Activated naive CD4-positive, alpha-beta T cell treated with anti-CD3 and anti-CD28 coated beads, Interleukin-2, amount 10 ng/mL, durations not matched to agents 7 days and 5 days (primary cell): ENCODE measurements at regions not wholly inside any gene's neighbourhood (a gene's known extent, or its start where the extent isn't known, plus 50 kb on each side); places are given as distances from the start of the nearest gene placed in this dataset.

Experiments
- CTCF ChIA-PET: fragments of 350-600 bp; sonication (Branson Sonifier 250); formaldehyde crosslinking; loops from one replicate; lab custom pipeline; 2021; ENCODE audit warnings: antibody characterized with exemption; lab: Charles Lee
- DNase-seq: peaks from one replicate; pipeline ENCODE4 v3.0.0-alpha.2; 2020
- H3K27ac Mint-ChIP-seq: one replicate; pipeline ENCODE4 v1.8.0; 2021; ENCODE audit warnings: mild to moderate bottlenecking, moderate library complexity, mixed read lengths
- H3K27me3 Mint-ChIP-seq: one replicate; pipeline ENCODE4 v1.8.0; 2021; ENCODE audit warnings: mild to moderate bottlenecking, mixed read lengths
- H3K36me3 Mint-ChIP-seq: one replicate; pipeline ENCODE4 v1.8.0; 2021; ENCODE audit warnings: mixed read lengths
- H3K4me1 Mint-ChIP-seq: one replicate; pipeline ENCODE4 v1.8.0; 2021; ENCODE audit warnings: mixed read lengths
- H3K4me3 Mint-ChIP-seq: one replicate; pipeline ENCODE4 v1.8.0; 2021; ENCODE audit warnings: mild to moderate bottlenecking, moderate library complexity, mixed read lengths
- H3K9me3 Mint-ChIP-seq: one replicate; pipeline ENCODE4 v1.8.0; 2021; ENCODE audit warnings: mixed read lengths

GRCh38 chr15:62914461-62915079 lies 128.0 kb upstream of the TPM1 start:
- no peak overlapping the region for H3K4me3 Mint-ChIP-seq
- no peaks in the 10 kb centered on the region for H3K9me3 Mint-ChIP-seq
- H3K27ac Mint-ChIP-seq, result no peak overlapping the region
- no peaks in the 10 kb centered on the region for H3K4me1 Mint-ChIP-seq
- no peaks in the 10 kb centered on the region for H3K36me3 Mint-ChIP-seq
- CTCF ChIA-PET, result no interaction called here
- DNase-seq, result no peak
- peaks cover 8% of the 10 kb centered on the region for H3K27me3 Mint-ChIP-seq

GRCh38 chr15:62920682-62921502 lies 121.7 kb upstream of the TPM1 start:
- no peak for DNase-seq
- Mint-ChIP-seq H3K4me3 (no peak overlapping the region), H3K36me3 (no peaks in the 10 kb centered on the region), H3K4me1 (no peaks in the 10 kb centered on the region), H3K27ac (no peak overlapping the region), H3K27me3 (peaks cover 17% of the 10 kb centered on the region), H3K9me3 (no peaks in the 10 kb centered on the region)
- CTCF ChIA-PET, result no interaction called here

GRCh38 chr15:62922514-62922913 lies 120.0 kb upstream of the TPM1 start:
- H3K4me1 Mint-ChIP-seq, result no peaks in the 10 kb centered on the region
- no peak overlapping the region for H3K27ac Mint-ChIP-seq
- no peak for DNase-seq
- H3K9me3 Mint-ChIP-seq, result no peaks in the 10 kb centered on the region
- no peaks in the 10 kb centered on the region for H3K36me3 Mint-ChIP-seq
- peaks cover 23% of the 10 kb centered on the region for H3K27me3 Mint-ChIP-seq
- CTCF ChIA-PET, result no interaction called here
- H3K4me3 Mint-ChIP-seq, result no peak overlapping the region

- H3K4me1 Mint-ChIP-seq, result no peaks in the 10 kb centered on the region
- no peaks in the 10 kb centered on the region for H3K36me3 Mint-ChIP-seq
- H3K27ac Mint-ChIP-seq, result no peak overlapping the region
- CTCF ChIA-PET, result no interaction called here
- H3K27me3 Mint-ChIP-seq, result peaks cover 22% of the 10 kb centered on the region
- H3K4me3 Mint-ChIP-seq, result no peak overlapping the region
- no peaks in the 10 kb centered on the region for H3K9me3 Mint-ChIP-seq
- no peak for DNase-seq
These were observed 116.7 kb upstream of the TPM1 start for GRCh38 chr15:62925875-62926274.

- peaks cover 19% of the 10 kb centered on the region for H3K27me3 Mint-ChIP-seq
- no peak overlapping the region for H3K27ac Mint-ChIP-seq
- no peaks in the 10 kb centered on the region for H3K9me3 Mint-ChIP-seq
- H3K4me3 Mint-ChIP-seq, result no peak overlapping the region
- no peak for DNase-seq
- H3K4me1 Mint-ChIP-seq, result no peaks in the 10 kb centered on the region
- CTCF ChIA-PET, result no interaction called here
- H3K36me3 Mint-ChIP-seq, result no peaks in the 10 kb centered on the region
These were observed 115.4 kb upstream of the TPM1 start for GRCh38 chr15:62927196-62927595.

- DNase-seq, result no peak
These were observed 114.7 kb upstream of the TPM1 start for GRCh38 chr15:62927836-62928235.

GRCh38 chr15:62928242-62928999 lies 114.1 kb upstream of the TPM1 start:
- H3K27ac Mint-ChIP-seq, result no peak overlapping the region
- peaks cover 22% of the 10 kb centered on the region for H3K27me3 Mint-ChIP-seq
- no peaks in the 10 kb centered on the region for H3K9me3 Mint-ChIP-seq
- no peaks in the 10 kb centered on the region for H3K36me3 Mint-ChIP-seq
- CTCF ChIA-PET, result no interaction called here
- H3K4me3 Mint-ChIP-seq, result no peak overlapping the region
- no peak for DNase-seq
- H3K4me1 Mint-ChIP-seq, result no peaks in the 10 kb centered on the region

More at GRCh38 chr15:62927836-62928235, 114.7 kb upstream of the TPM1 start:
- Mint-ChIP-seq H3K36me3 (no peaks in the 10 kb centered on the region), H3K27ac (no peak overlapping the region), H3K9me3 (no peaks in the 10 kb centered on the region), H3K4me1 (no peaks in the 10 kb centered on the region), H3K4me3 (no peak overlapping the region), H3K27me3 (peaks cover 21% of the 10 kb centered on the region)
- CTCF ChIA-PET, result no interaction called here

GRCh38 chr15:62929000-62929357 lies 113.6 kb upstream of the TPM1 start:
- DNase-seq, result no peak
- Mint-ChIP-seq H3K4me1 (no peaks in the 10 kb centered on the region), H3K27ac (no peak overlapping the region), H3K4me3 (no peak overlapping the region), H3K27me3 (peaks cover 19% of the 10 kb centered on the region), H3K36me3 (no peaks in the 10 kb centered on the region), H3K9me3 (no peaks in the 10 kb centered on the region)
- CTCF ChIA-PET, result no interaction called here

- H3K4me1 Mint-ChIP-seq, result no peaks in the 10 kb centered on the region
- H3K4me3 Mint-ChIP-seq, result no peak overlapping the region
- H3K27me3 Mint-ChIP-seq, result peaks cover 27% of the 10 kb centered on the region
- CTCF ChIA-PET, result no interaction called here
- no peaks in the 10 kb centered on the region for H3K9me3 Mint-ChIP-seq
- H3K36me3 Mint-ChIP-seq, result no peaks in the 10 kb centered on the region
- H3K27ac Mint-ChIP-seq, result no peak overlapping the region
- DNase-seq, result no peak
These were observed 110.9 kb upstream of the TPM1 start for GRCh38 chr15:62931650-62932049.

GRCh38 chr15:62932436-62932835 lies 110.1 kb upstream of the TPM1 start:
- Mint-ChIP-seq H3K4me3 (no peak overlapping the region), H3K9me3 (no peaks in the 10 kb centered on the region), H3K27ac (no peak overlapping the region), H3K4me1 (no peaks in the 10 kb centered on the region), H3K27me3 (peaks cover 26% of the 10 kb centered on the region), H3K36me3 (no peaks in the 10 kb centered on the region)
- no peak for DNase-seq
- CTCF ChIA-PET, result no interaction called here

GRCh38 chr15:62933386-62933785 lies 109.2 kb upstream of the TPM1 start:
- Mint-ChIP-seq H3K27me3 (peaks cover 27% of the 10 kb centered on the region), H3K27ac (no peak overlapping the region), H3K4me1 (no peaks in the 10 kb centered on the region), H3K4me3 (no peak overlapping the region), H3K36me3 (no peaks in the 10 kb centered on the region), H3K9me3 (no peaks in the 10 kb centered on the region)
- CTCF ChIA-PET, result no interaction called here
- no peak for DNase-seq

GRCh38 chr15:62934236-62934971 lies 108.1 kb upstream of the TPM1 start:
- Mint-ChIP-seq H3K36me3 (no peaks in the 10 kb centered on the region), H3K4me1 (no peaks in the 10 kb centered on the region), H3K27me3 (peaks cover 24% of the 10 kb centered on the region), H3K27ac (no peak overlapping the region), H3K9me3 (no peaks in the 10 kb centered on the region), H3K4me3 (no peak overlapping the region)
- CTCF ChIA-PET, result no interaction called here
- DNase-seq, result no peak

GRCh38 chr15:62935300-62936081 lies 107.1 kb upstream of the TPM1 start:
- H3K27me3 Mint-ChIP-seq, result peaks cover 31% of the 10 kb centered on the region
- H3K4me3 Mint-ChIP-seq, result no peak overlapping the region
- H3K4me1 Mint-ChIP-seq, result no peaks in the 10 kb centered on the region
- CTCF ChIA-PET, result no interaction called here
- no peaks in the 10 kb centered on the region for H3K36me3 Mint-ChIP-seq
- H3K27ac Mint-ChIP-seq, result no peak overlapping the region
- no peaks in the 10 kb centered on the region for H3K9me3 Mint-ChIP-seq
- no peak for DNase-seq

- H3K9me3 Mint-ChIP-seq, result no peaks in the 10 kb centered on the region
- H3K4me3 Mint-ChIP-seq, result no peak overlapping the region
- no peak overlapping the region for H3K27ac Mint-ChIP-seq
- peaks cover 32% of the 10 kb centered on the region for H3K27me3 Mint-ChIP-seq
- DNase-seq, result no peak
- CTCF ChIA-PET, result no interaction called here
- no peaks in the 10 kb centered on the region for H3K4me1 Mint-ChIP-seq
- no peaks in the 10 kb centered on the region for H3K36me3 Mint-ChIP-seq
These were observed 103.7 kb upstream of the TPM1 start for GRCh38 chr15:62938825-62939224.
